Small intestine (tissue), 7 donors: ENCODE measurements at regions not wholly inside any gene's neighbourhood (a gene's known extent, or its start where the extent isn't known, plus 50 kb on each side); places are given as distances from the start of the nearest gene placed in this dataset.
A peak's percentile ranks its signal among the peaks of the same experiment; 100 is the strongest.

Experiments used
- DNase-seq, 2 donors: peaks; one replicate each; pipeline versions ENCODE4 v3.0.0 to v3.0.0-alpha.2; 2013
- FAIRE-seq: peaks from 2 replicates; lab custom pipeline; 2012; peaks lifted over from hg19 to GRCh38; lab: Jason Lieb, UNC
- H3K27ac ChIP-seq, 3 donors: one replicate each; pipeline ENCODE4 v1.5.1; 2013; ENCODE audit warnings: low read length in 2 of 3, mild to moderate bottlenecking in 2 of 3, control low read depth in 1 of 3, inconsistent platforms in 1 of 3, low read depth in 1 of 3, moderate library complexity in 1 of 3
- H3K27me3 ChIP-seq, 3 donors: one replicate each; pipeline ENCODE4 v1.6.1; 2013; ENCODE audit warnings: low read length in 3 of 3, inconsistent platforms in 1 of 3; ENCODE audit not compliant: control insufficient read depth in 3 of 3, insufficient read depth in 3 of 3
- H3K36me3 ChIP-seq, 3 donors: one replicate each; pipeline ENCODE4 v1.6.1; 2013; ENCODE audit warnings: low read length in 3 of 3, inconsistent platforms in 1 of 3, low read depth in 1 of 3, mild to moderate bottlenecking in 1 of 3, moderate library complexity in 1 of 3; ENCODE audit not compliant: control insufficient read depth in 3 of 3, insufficient read depth in 2 of 3
- H3K4me1 ChIP-seq, 3 donors: one replicate each; pipeline ENCODE4 v1.6.1; 2013; ENCODE audit warnings: low read length in 2 of 3, inconsistent platforms in 1 of 3, low read depth in 1 of 3, mild to moderate bottlenecking in 1 of 3, moderate library complexity in 1 of 3; ENCODE audit not compliant: control insufficient read depth in 3 of 3, insufficient read depth in 2 of 3
- H3K4me3 ChIP-seq, 3 donors: one replicate each; pipeline ENCODE4 v1.5.1; 2013; ENCODE audit warnings: low read length in 3 of 3, control low read depth in 1 of 3, inconsistent platforms in 1 of 3, low read depth in 1 of 3, mild to moderate bottlenecking in 1 of 3, moderate library complexity in 1 of 3
- H3K9me3 ChIP-seq, 2 donors: one replicate each; pipeline ENCODE4 v1.6.1; 2013; ENCODE audit warnings: low read depth in 1 of 2, low read length in 1 of 2; ENCODE audit not compliant: control insufficient read depth in 2 of 2, insufficient read depth in 1 of 2
- WGBS, 3 donors: extraction: QIAGEN DNeasy Blood & Tissue Kit; methylation state at CpG; one replicate each; pipeline ENCODE4 v1.1.7; 2013; 5-methylcytosine and 5-hydroxymethylcytosine counted together
- donor health status: healthy with polysubstance abuse.
- donor health status: control.
- donor health status: control.
- donor health status: Bipolar disorder and iron deficiency.
- donor health status: healthy.

DNA sequence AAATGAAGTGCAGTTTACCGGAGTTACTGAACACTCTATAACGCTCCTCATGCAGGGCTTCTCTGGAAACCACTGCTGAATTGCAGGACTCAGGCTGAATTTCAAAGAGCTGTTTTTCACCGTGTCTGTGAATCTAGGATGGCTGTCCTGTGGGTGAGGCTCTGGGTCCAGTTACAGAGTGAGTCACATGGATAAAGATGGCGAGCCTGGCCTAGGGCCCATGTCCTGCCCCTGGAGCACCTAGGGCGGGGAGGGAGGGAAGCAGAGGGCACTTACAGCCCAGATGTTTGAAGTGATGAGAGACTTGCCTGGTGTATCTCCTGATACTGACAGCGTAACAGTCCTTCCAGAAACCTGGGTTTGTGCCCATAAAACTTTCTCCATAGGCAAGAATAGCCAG lies 583.0 kb downstream of the IRS1 start:
- Histone ChIP-seq H3K27me3 (peaks cover 0 to 3% (median 0%) of the 10 kb centered on the region in 3 donors), H3K4me1 (no peaks in the 10 kb centered on the region), H3K36me3 (no peaks in the 10 kb centered on the region), H3K4me3 (no peak overlapping the region), H3K9me3 (no peaks in the 10 kb centered on the region), H3K27ac (no peak overlapping the region)
- no peak for DNase-seq
- no peak for FAIRE-seq
- 81 to 94% (median 93%) methylated on average over 6 of the region's 6 CpGs for WGBS, 3 donors

GRCh38 chr2:226215902-226216503 lies 583.6 kb downstream of the IRS1 start:
- no peaks in the 10 kb centered on the region for H3K36me3 ChIP-seq
- no peaks in the 10 kb centered on the region for H3K9me3 ChIP-seq
- WGBS, 3 donors, result 45 to 54% (median 53%) methylated on average over 11 of the region's 11 CpGs
- peak; percentile 74 to 85 for DNase-seq
- no peak for FAIRE-seq
- H3K4me3 ChIP-seq, result no peak overlapping the region
- no peaks in the 10 kb centered on the region for H3K4me1 ChIP-seq
- H3K27ac ChIP-seq, result no peak overlapping the region
- H3K27me3 ChIP-seq, result peaks cover 0 to 3% (median 0%) of the 10 kb centered on the region in 3 donors

DNA sequence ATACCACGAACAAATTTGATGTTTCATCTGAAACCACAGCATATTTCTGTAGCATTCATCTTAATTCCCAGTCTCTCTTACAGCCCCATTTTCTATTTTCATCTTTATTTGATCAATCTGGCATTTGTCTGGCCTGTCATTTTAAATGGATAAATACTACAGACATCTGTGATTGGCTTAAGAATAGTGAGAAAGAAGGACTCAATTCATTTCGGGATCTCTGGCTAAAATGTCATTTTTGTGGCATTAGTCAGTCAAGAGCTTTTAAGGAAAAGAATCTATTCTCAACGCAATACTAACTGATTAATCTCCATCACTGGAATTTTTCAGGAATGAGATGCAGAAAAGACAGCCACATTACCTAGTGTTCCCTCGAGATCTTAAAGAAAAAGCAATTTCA lies 585.9 kb downstream of the IRS1 start:
- no peak for DNase-seq
- Histone ChIP-seq H3K27ac (no peak overlapping the region), H3K4me3 (no peak overlapping the region), H3K36me3 (no peaks in the 10 kb centered on the region), H3K9me3 (no peaks in the 10 kb centered on the region), H3K4me1 (no peaks in the 10 kb centered on the region), H3K27me3 (no peaks in the 10 kb centered on the region)
- 64 to 71% (median 68%) methylated on average over 4 of the region's 4 CpGs for WGBS, 3 donors
- no peak for FAIRE-seq

- Histone ChIP-seq H3K27me3 (no peaks in the 10 kb centered on the region), H3K36me3 (no peaks in the 10 kb centered on the region), H3K4me3 (no peak overlapping the region), H3K4me1 (no peaks in the 10 kb centered on the region), H3K27ac (no peak overlapping the region), H3K9me3 (no peaks in the 10 kb centered on the region)
- FAIRE-seq (no peak), DNase-seq (no peak)
- WGBS, 3 donors, result 19 to 39% (median 27%) methylated on average over 1 of the region's 1 CpG
These were observed 588.2 kb downstream of the IRS1 start for GRCh38 chr2:226211439-226211838.

DNA sequence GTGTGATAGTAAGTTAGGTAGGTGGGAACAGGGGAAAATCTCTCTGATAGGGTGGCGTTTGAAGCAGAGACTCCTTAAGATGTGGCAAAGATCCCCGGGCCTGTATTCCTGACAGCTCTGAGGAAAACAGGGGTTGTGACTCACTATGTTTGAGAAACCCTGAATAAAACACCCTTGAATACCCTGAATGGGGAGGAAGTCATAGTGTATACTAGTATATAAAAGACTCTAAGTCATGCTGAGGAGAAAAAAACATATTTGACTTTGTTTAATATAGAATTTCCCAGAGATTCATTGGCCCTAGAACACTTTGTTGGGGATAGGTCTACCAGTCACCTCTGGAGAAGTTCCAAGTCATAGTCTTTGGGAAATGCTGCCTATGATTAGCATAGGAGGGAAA lies 590.9 kb downstream of the IRS1 start:
- Histone ChIP-seq H3K4me3 (no peak overlapping the region), H3K27ac (no peak overlapping the region), H3K4me1 (no peaks in the 10 kb centered on the region), H3K27me3 (no peaks in the 10 kb centered on the region), H3K9me3 (no peaks in the 10 kb centered on the region), H3K36me3 (no peaks in the 10 kb centered on the region)
- FAIRE-seq (no peak), DNase-seq (no peak)
- WGBS, 3 donors, result 69 to 84% (median 78%) methylated on average over 2 of the region's 2 CpGs

GRCh38 chr2:226207671-226208070 lies 591.9 kb downstream of the IRS1 start:
- Histone ChIP-seq H3K9me3 (no peaks in the 10 kb centered on the region), H3K4me3 (no peak overlapping the region), H3K36me3 (no peaks in the 10 kb centered on the region), H3K27ac (no peak overlapping the region), H3K4me1 (no peaks in the 10 kb centered on the region), H3K27me3 (no peaks in the 10 kb centered on the region)
- DNase-seq (no peak), FAIRE-seq (no peak)
- WGBS, 3 donors, result 62 to 75% (median 63%) methylated on average over 5 of the region's 5 CpGs

DNA sequence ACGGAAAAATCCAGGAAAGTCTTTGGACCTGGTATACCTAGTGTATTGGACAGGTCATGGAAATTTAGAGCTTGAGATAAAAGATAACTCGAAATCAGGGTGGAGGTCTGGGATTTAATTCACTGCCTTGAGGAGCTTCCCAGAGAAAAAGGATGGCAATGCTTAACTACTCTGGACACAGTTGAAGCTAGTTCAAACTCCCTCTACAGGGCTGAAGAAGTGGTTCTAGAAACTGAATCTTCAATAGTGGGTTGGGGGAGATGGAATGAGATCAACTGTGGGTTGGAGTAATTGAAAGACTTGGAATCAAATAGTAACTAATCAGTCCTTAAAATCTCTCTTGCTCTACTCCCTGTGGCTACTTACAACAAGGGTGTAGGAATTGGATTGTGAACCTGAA lies 600.1 kb downstream of the IRS1 start:
- no peaks in the 10 kb centered on the region for H3K36me3 ChIP-seq
- H3K27me3 ChIP-seq, result no peaks in the 10 kb centered on the region
- no peak overlapping the region for H3K4me3 ChIP-seq
- H3K9me3 ChIP-seq, result no peaks in the 10 kb centered on the region
- DNase-seq (no peak), FAIRE-seq (no peak)
- 68 to 78% (median 69%) methylated on average over 2 of the region's 2 CpGs for WGBS, 3 donors
- H3K27ac ChIP-seq, result no peak overlapping the region
- H3K4me1 ChIP-seq, result no peaks in the 10 kb centered on the region

DNA sequence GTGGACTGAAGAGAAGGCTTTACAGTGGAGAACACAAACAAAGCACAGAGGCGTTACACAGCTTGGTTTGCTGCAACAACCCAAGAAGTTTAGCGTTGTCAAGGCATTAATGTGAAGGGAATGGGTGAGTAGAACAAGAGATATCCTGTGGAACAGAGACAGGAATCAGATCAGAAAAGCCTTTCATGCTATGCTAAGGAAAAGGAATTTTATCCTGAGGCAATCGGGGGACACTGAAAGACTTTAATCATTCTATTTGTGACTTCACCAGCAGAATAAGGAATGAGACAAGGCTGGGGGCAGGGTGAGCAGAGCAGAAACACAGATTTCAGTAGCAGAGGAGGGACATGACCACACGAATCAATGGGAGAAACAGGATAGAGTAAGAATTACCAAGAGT lies 600.7 kb downstream of the IRS1 start:
- no peaks in the 10 kb centered on the region for H3K4me1 ChIP-seq
- no peaks in the 10 kb centered on the region for H3K36me3 ChIP-seq
- WGBS, 3 donors, result 74 to 88% (median 87%) methylated on average over 4 of the region's 4 CpGs
- H3K27me3 ChIP-seq, result no peaks in the 10 kb centered on the region
- H3K4me3 ChIP-seq, result no peak overlapping the region
- FAIRE-seq (no peak), DNase-seq (no peak)
- no peak overlapping the region for H3K27ac ChIP-seq
- H3K9me3 ChIP-seq, result no peaks in the 10 kb centered on the region
